ENCODE measurements at regions not wholly inside any gene's neighbourhood (a gene's known extent, or its start where the extent isn't known, plus 50 kb on each side); places are given as distances from the start of the nearest gene placed in this dataset.

GRCh38 chr2:195543063-195543462, 114.0 kb upstream of the SLC39A10 start:
- POLR2A ChIA-PET, result no interaction called here
- DNase-seq (ENCODE audit: low spot score) (no peak), ATAC-seq (no peak)
- Mint-ChIP-seq H3K27ac (no peak overlapping the region), H3K4me3 (no peak overlapping the region), H3K9me3 (peaks cover 8% of the 10 kb centered on the region), H3K36me3 (peaks cover 1% of the 10 kb centered on the region), H3K27me3 (ENCODE audit: low read depth) (no peaks in the 10 kb centered on the region), H3K4me1 (peaks cover 11% of the 10 kb centered on the region)
- CTCF ChIA-PET, result no interaction called here
- TF ChIP-seq HMGA2 (CRISPR knock-in tag; IDR thresholded peaks at IDR 0.05) (no peak), ZNF317 (CRISPR knock-in tag; IDR thresholded peaks at IDR 0.05; ENCODE audit: borderline replicate concordance, low read depth) (no peak)

GRCh38 chr2:195542067-195542466, 115.0 kb upstream of the SLC39A10 start:
- CTCF ChIA-PET, result no interaction called here

More at GRCh38 chr2:195542067-195542466, 115.0 kb upstream of the SLC39A10 start:
- Mint-ChIP-seq H3K4me1 (peaks cover 11% of the 10 kb centered on the region), H3K27ac (no peak overlapping the region), H3K9me3 (peaks cover 6% of the 10 kb centered on the region), H3K36me3 (no peaks in the 10 kb centered on the region; the same call in 1 of the 2 replicates), H3K4me3 (no peak overlapping the region), H3K27me3 (ENCODE audit: low read depth) (no peaks in the 10 kb centered on the region)
- no peak for ATAC-seq
- no peak for TF ChIP-seq TEAD4 (CRISPR knock-in tag; IDR thresholded peaks at IDR 0.05)
- TF ChIP-seq E2F1 (CRISPR knock-in tag; IDR thresholded peaks at IDR 0.05), result no peak
- no peak for TF ChIP-seq ZNF425 (CRISPR knock-in tag; conservative IDR thresholded peaks at IDR 0.05)
- no peak for TF ChIP-seq ZNF396 (CRISPR knock-in tag; IDR thresholded peaks at IDR 0.05; ENCODE audit: borderline replicate concordance)
- TF ChIP-seq TP53 (CRISPR knock-in tag; IDR thresholded peaks at IDR 0.05), result no peak
- TF ChIP-seq KAT7 (CRISPR knock-in tag; IDR thresholded peaks at IDR 0.05; ENCODE audit: borderline replicate concordance), result no peak
- no peak for TF ChIP-seq PREB (CRISPR knock-in tag; IDR thresholded peaks at IDR 0.05; ENCODE audit: borderline replicate concordance)
- no peak for TF ChIP-seq TEAD1 (CRISPR knock-in tag; IDR thresholded peaks at IDR 0.05)
- TF ChIP-seq HMGXB4 (CRISPR knock-in tag; IDR thresholded peaks at IDR 0.05), result no peak
- no peak for TF ChIP-seq ZNF423 (CRISPR knock-in tag; IDR thresholded peaks at IDR 0.05)
- TF ChIP-seq NFYB (CRISPR knock-in tag; conservative IDR thresholded peaks at IDR 0.05; ENCODE audit: low read depth), result no peak
- no peak for TF ChIP-seq ATF2 (CRISPR knock-in tag; IDR thresholded peaks at IDR 0.05; ENCODE audit: borderline replicate concordance, low read depth)
- no peak for TF ChIP-seq GRHL2 (CRISPR knock-in tag; IDR thresholded peaks at IDR 0.05; ENCODE audit: insufficient replicate concordance, severe bottlenecking)
- TF ChIP-seq ERG (CRISPR knock-in tag; IDR thresholded peaks at IDR 0.05), result no peak
- TF ChIP-seq E2F5 (CRISPR knock-in tag; IDR thresholded peaks at IDR 0.05), result no peak
- TF ChIP-seq CREB1 (CRISPR knock-in tag; IDR thresholded peaks at IDR 0.05), result no peak
- TF ChIP-seq CREM (CRISPR knock-in tag; IDR thresholded peaks at IDR 0.05), result no peak
- no peak for TF ChIP-seq ZNF121 (CRISPR knock-in tag; IDR thresholded peaks at IDR 0.05)
- no peak for TF ChIP-seq MLX (CRISPR knock-in tag; IDR thresholded peaks at IDR 0.05)
- POLR2A ChIA-PET, result no interaction called here
- no peak for DNase-seq (ENCODE audit: low spot score)

Data from WTC11 (cell line).